Mucosa of descending colon (tissue), 3 donors: ENCODE measurements at regions not wholly inside any gene's neighbourhood (a gene's known extent, or its start where the extent isn't known, plus 50 kb on each side); places are given as distances from the start of the nearest gene placed in this dataset.

Experiments used
- ATAC-seq: fragments of 200-7000 bp; cut with Tn5 transposase; one replicate; pipeline ENCODE4 v1.9.1; 2020; ENCODE audit warnings: mild to moderate bottlenecking, moderate library complexity
- DNase-seq, 3 donors: peaks; one replicate each; pipeline ENCODE4 v3.0.0-alpha.2; 2020
- H3K36me3 ChIP-seq: fragments of 200-600 bp; one replicate; pipeline ENCODE4 v1.8.0; 2021; ENCODE audit warnings: low read depth, mild to moderate bottlenecking
- H3K4me1 ChIP-seq: fragments of 200-600 bp; one replicate; pipeline ENCODE4 v1.8.0; 2021; ENCODE audit warnings: low read depth, mild to moderate bottlenecking
- H3K4me3 ChIP-seq: fragments of 200-600 bp; one replicate; pipeline ENCODE4 v1.8.0; 2021; ENCODE audit warnings: mild to moderate bottlenecking
- H3K9me3 ChIP-seq: fragments of 200-600 bp; one replicate; pipeline ENCODE4 v1.8.0; 2021; ENCODE audit warnings: mild to moderate bottlenecking
- intact Hi-C, 2 donors: fragments of 100-400 bp; cut with DNase I in 1 of 2; cut with micrococcal nuclease in 1 of 2; formaldehyde crosslinking; loops; one replicate each; pipeline versions ENCODE4 v1.11.0 to v1.11.1; 2022; cut with DNase I, micrococcal nuclease
- TF ChIP-seq, protein P1 (sequence below): fragments of 200-600 bp; IDR thresholded peaks from one replicate; pipeline ENCODE4 v1.8.0; 2022; ENCODE audit warnings: antibody characterized with exemption, mild to moderate bottlenecking
- donor health status: DM: no; HTN: no; CAD: no; lungs with moderate emphysema.
- donor health status: DM: no; HTN: no; CAD: no.
- donor health status: DM: no; HTN: yes; CAD: no.

DNA sequence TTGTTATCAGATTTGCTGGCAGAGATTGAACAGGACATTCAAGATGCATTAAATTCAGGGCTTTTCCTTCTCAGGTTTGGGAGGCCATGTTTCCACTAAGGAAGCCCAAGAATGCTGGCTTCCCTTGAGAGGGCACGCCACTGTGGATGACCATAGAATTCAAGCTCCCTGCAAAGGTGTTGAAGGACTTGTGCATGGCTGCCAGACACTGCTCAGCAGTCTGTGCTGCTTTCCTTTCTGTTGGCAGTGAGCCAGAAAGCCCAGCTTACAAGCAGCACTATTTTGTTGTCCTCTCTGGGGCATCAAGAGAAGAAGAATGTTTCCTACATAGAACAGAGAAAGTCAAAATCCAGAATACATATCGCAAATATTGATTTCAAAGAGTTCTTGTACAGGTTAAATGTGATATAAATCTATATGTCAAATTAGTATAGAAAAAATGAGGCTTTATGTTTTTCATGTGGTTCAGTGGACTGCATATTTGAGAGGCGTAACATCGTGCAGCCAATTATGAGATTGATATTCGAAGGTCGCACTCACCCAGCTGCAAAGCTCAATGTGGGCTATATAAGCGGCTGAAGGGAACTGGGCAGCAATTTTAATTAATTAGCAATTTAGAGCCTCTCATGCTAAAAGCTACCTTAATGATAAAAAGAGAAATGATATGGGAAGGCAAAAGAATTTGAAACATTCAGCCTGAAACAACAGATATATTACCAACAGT lies 103.1 kb upstream of the ISL1 start:
- H3K4me1 ChIP-seq = no peaks in the 10 kb centered on the region
- no peaks in the 10 kb centered on the region for H3K9me3 ChIP-seq
- TF ChIP-seq, protein P1, sequence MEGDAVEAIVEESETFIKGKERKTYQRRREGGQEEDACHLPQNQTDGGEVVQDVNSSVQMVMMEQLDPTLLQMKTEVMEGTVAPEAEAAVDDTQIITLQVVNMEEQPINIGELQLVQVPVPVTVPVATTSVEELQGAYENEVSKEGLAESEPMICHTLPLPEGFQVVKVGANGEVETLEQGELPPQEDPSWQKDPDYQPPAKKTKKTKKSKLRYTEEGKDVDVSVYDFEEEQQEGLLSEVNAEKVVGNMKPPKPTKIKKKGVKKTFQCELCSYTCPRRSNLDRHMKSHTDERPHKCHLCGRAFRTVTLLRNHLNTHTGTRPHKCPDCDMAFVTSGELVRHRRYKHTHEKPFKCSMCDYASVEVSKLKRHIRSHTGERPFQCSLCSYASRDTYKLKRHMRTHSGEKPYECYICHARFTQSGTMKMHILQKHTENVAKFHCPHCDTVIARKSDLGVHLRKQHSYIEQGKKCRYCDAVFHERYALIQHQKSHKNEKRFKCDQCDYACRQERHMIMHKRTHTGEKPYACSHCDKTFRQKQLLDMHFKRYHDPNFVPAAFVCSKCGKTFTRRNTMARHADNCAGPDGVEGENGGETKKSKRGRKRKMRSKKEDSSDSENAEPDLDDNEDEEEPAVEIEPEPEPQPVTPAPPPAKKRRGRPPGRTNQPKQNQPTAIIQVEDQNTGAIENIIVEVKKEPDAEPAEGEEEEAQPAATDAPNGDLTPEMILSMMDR = no peak
- ATAC-seq (no peak), DNase-seq (no peak)
- intact Hi-C loops = no loop called here
- H3K4me3 ChIP-seq = no peak overlapping the region
- H3K36me3 ChIP-seq = no peaks in the 10 kb centered on the region

- ATAC-seq = no peak
- DNase-seq = no peak
- Histone ChIP-seq H3K4me3 (no peak overlapping the region), H3K4me1 (no peaks in the 10 kb centered on the region), H3K36me3 (no peaks in the 10 kb centered on the region), H3K9me3 (no peaks in the 10 kb centered on the region)
- TF ChIP-seq, protein P1 = no peak
- intact Hi-C loops = no loop called here
These were observed 97.2 kb upstream of the ISL1 start for GRCh38 chr5:51286046-51286445.

DNA sequence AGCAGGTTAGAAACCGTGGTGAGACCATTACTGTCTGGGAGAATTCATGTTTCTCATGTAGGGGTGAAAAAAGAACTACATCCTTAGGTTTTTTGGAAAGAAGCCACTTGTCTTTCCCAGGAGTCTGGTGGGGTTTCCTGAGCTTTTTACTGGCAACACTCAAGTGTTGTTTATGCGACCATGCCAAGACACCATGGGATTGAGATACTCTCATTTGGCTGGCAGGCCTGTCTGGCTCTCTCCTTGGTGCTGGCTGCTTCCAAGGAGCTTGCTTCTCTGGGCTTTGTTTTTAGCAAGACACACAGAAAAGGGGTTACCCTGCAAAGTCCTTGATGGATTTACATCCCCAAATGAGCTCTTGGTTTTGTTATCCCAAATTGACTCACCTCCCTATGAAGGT lies 80.9 kb upstream of the ISL1 start:
- Histone ChIP-seq H3K9me3 (peaks cover 8% of the 10 kb centered on the region), H3K4me3 (no peak overlapping the region), H3K4me1 (no peaks in the 10 kb centered on the region), H3K36me3 (no peaks in the 10 kb centered on the region)
- intact Hi-C loops = no loop called here
- TF ChIP-seq, protein P1 = no peak
- DNase-seq (no peak), ATAC-seq (no peak)

DNA sequence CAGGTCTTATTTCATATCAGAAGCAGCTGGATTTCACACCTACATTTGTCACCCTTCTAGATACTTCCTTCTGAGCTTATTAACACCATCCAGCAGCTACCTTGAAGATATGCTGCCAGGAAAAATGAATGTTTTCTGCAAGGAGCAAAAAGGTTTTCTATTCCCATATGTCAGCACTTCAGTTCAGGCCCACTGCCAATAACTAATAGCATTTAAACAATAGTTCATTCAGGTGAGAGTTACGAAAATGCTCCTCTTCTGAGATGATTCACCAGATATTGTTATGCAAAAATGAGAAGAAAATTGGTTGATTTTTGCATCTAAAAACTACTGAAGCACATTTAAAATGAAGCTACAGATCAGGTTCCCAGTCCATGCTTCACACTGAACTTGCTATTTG lies 56.4 kb upstream of the ISL1 start:
- Histone ChIP-seq H3K36me3 (no peaks in the 10 kb centered on the region), H3K9me3 (no peaks in the 10 kb centered on the region), H3K4me3 (no peak overlapping the region), H3K4me1 (no peaks in the 10 kb centered on the region)
- DNase-seq (no peak), ATAC-seq (no peak)
- intact Hi-C loops = no loop called here
- TF ChIP-seq, protein P1 = no peak
